Lung (tissue), 11 donors: ENCODE measurements at regions not wholly inside any gene's neighbourhood (a gene's known extent, or its start where the extent isn't known, plus 50 kb on each side); places are given as distances from the start of the nearest gene placed in this dataset.

Source experiments
- ATAC-seq: fragments of 200-7000 bp; cut with Tn5 transposase; one replicate; pipeline ENCODE4 v1.9.1; 2020; ENCODE audit warnings: moderate number of reproducible peaks; ENCODE audit not compliant: insufficient read depth, low FRiP score
- DNase-seq, 3 donors: peaks; one replicate each; pipeline ENCODE4 v3.0.0-alpha.2; 2013 to 2017
- H3K27ac ChIP-seq, 2 donors: one replicate each; pipeline ENCODE4 v1.5.1; 2013; ENCODE audit warnings: mild to moderate bottlenecking in 2 of 2, moderate library complexity in 2 of 2, control low read depth in 1 of 2, inconsistent platforms in 1 of 2, low read depth in 1 of 2, low read length in 1 of 2
- H3K27me3 ChIP-seq, 3 donors: one replicate each; pipeline ENCODE4 v1.5.1; 2013; ENCODE audit warnings: low read length in 2 of 3; ENCODE audit not compliant: control insufficient read depth in 3 of 3, insufficient read depth in 3 of 3
- H3K36me3 ChIP-seq, 4 donors: one replicate each; pipeline ENCODE4 v1.5.1; 2013; ENCODE audit warnings: low read length in 4 of 4, mild to moderate bottlenecking in 1 of 4, moderate library complexity in 1 of 4; ENCODE audit not compliant: control insufficient read depth in 4 of 4, insufficient read depth in 4 of 4
- H3K4me1 ChIP-seq, 5 donors: one replicate each; pipeline ENCODE4 v1.5.1; 2013; ENCODE audit warnings: low read length in 5 of 5, mild to moderate bottlenecking in 2 of 5, moderate library complexity in 1 of 5; ENCODE audit not compliant: control insufficient read depth in 5 of 5, insufficient read depth in 5 of 5
- H3K4me3 ChIP-seq: one replicate; pipeline ENCODE4 v1.5.1; 2013; ENCODE audit warnings: mild to moderate bottlenecking, control low read depth, moderate library complexity
- H3K9ac ChIP-seq, 2 donors: one replicate each; pipeline ENCODE4 v1.5.1; 2013; ENCODE audit warnings: low read length in 2 of 2, control low read depth in 1 of 2; ENCODE audit not compliant: insufficient read depth in 1 of 2
- H3K9me3 ChIP-seq, 4 donors: one replicate each; pipeline ENCODE4 v1.5.1; 2013; ENCODE audit warnings: low read length in 3 of 4, mild to moderate bottlenecking in 1 of 4, moderate library complexity in 1 of 4; ENCODE audit not compliant: control insufficient read depth in 4 of 4, insufficient read depth in 3 of 4
- CTCF ChIP-seq: IDR thresholded peaks from 2 replicates; pipeline ENCODE4 v1.5.1; 2012; ENCODE audit warnings: mild to moderate bottlenecking; ENCODE audit errors: control extremely low read depth, extremely low read depth
- WGBS, 2 donors: extraction: QIAGEN DNeasy Blood & Tissue Kit; methylation state at CpG; one replicate each; pipeline ENCODE4 v1.1.7; 2013; 5-methylcytosine and 5-hydroxymethylcytosine counted together
- donor health status: control.
- donor health status: control.
- donor health status: Bipolar disorder and iron deficiency.
- donor health status: healthy.
- donor health status: DM: yes; HTN: yes; CAD: no.

DNA sequence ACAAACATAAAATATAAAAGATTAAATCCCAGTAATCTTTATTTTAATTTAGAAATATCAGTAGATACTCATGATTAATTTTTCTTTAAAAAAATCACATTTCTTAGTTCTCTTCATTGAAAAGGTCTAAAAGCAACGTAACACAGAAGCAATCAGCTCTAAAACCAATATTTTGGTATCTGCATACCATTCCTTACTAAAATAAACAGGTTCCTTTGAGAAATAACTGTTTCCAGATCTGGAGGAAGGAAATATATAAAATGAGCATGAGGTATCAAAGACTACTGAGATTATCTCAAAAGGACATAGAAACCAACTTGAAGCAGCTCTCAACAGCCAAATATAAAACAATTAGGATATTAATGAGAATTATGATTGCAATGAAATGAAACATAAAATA lies 301.0 kb upstream of the GNAI1 start:
- TF ChIP-seq CTCF = no peak

DNA sequence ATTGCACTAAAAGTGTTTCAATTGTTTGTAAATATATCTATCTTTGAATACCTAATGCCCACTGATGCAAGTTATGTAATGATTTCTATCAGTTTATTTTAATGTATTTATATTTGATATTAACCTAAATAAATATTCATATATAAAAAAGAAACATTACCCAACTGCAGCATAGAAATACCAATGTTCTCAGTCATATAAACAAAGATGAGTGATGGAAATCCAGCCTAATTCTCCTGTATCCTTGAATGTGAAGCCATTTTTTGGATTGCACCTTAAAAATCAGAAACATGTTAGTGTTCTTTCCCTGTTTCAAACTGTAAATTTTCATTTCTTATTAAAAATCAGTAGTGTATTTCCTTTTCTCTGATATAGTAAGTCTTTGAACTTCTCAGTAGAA lies 305.8 kb upstream of the GNAI1 start:
- no peaks in the 10 kb centered on the region for H3K27me3 ChIP-seq
- TF ChIP-seq CTCF = no peak
- ATAC-seq (no peak), DNase-seq (no peak)
- H3K36me3 ChIP-seq = no peaks in the 10 kb centered on the region
- no peak overlapping the region for H3K9ac ChIP-seq
- no peaks in the 10 kb centered on the region for H3K4me1 ChIP-seq
- H3K9me3 ChIP-seq = no peaks in the 10 kb centered on the region
- no peak overlapping the region for H3K27ac ChIP-seq
- H3K4me3 ChIP-seq = no peak overlapping the region

More for the DNA sequence above, 301.0 kb upstream of the GNAI1 start:
- Histone ChIP-seq H3K36me3 (no peaks in the 10 kb centered on the region), H3K9ac (no peak overlapping the region), H3K4me1 (no peaks in the 10 kb centered on the region), H3K9me3 (no peaks in the 10 kb centered on the region), H3K27ac (no peak overlapping the region), H3K4me3 (no peak overlapping the region), H3K27me3 (no peaks in the 10 kb centered on the region)
- ATAC-seq (no peak), DNase-seq (no peak)
- 55 to 67% methylated on average over 1 of the region's 1 CpG for WGBS, 2 donors

GRCh38 chr7:79823246-79823951 lies 311.2 kb upstream of the GNAI1 start:
- Histone ChIP-seq H3K36me3 (no peaks in the 10 kb centered on the region), H3K27me3 (no peaks in the 10 kb centered on the region), H3K9ac (no peak overlapping the region), H3K27ac (no peak overlapping the region), H3K4me1 (peaks cover 0 to 17% (median 0%) of the 10 kb centered on the region in 5 donors), H3K9me3 (no peaks in the 10 kb centered on the region), H3K4me3 (no peak overlapping the region)
- no peak for ATAC-seq
- 73 to 91% methylated on average over 4 of the region's 4 CpGs for WGBS, 2 donors
- TF ChIP-seq CTCF = no peak
- no peak for DNase-seq
